ENCODE measurements at regions not wholly inside any gene's neighbourhood (a gene's known extent, or its start where the extent isn't known, plus 50 kb on each side); places are given as distances from the start of the nearest gene placed in this dataset.

GRCh38 chr1:217076902-217077301, 353.7 kb upstream of the ESRRG start:
- TF ChIP-seq KAT8 (IDR thresholded peaks at IDR 0.05; ENCODE audit: low read depth) (no peak), TGIF2 (CRISPR knock-in tag; IDR thresholded peaks at IDR 0.05) (no peak), SAFB2 (IDR thresholded peaks at IDR 0.05; ENCODE audit: borderline replicate concordance, low read depth, low read length, severe bottlenecking) (no peak), ZBED1 (IDR thresholded peaks at IDR 0.05) (no peak), POLR2A (conservative IDR thresholded peaks at IDR 0.05) (no peak), MEF2A (IDR thresholded peaks at IDR 0.05; ENCODE audit: control insufficient read depth, low read depth, low read length) (no peak), ELF2 (CRISPR knock-in tag; IDR thresholded peaks at IDR 0.05) (no peak), CTCF (IDR thresholded peaks at IDR 0.05 in 2 of 3, conservative IDR thresholded peaks at IDR 0.05 in 1 of 3; ENCODE audit: insufficient read depth in 2 of 3, low read depth in 1 of 3, low read length in 3 of 3) (no peak), CHAMP1 (IDR thresholded peaks at IDR 0.05) (no peak), ZNF133 (CRISPR knock-in tag; IDR thresholded peaks at IDR 0.05) (no peak), ZNF217 (CRISPR knock-in tag; IDR thresholded peaks at IDR 0.05) (no peak), BRCA1 (IDR thresholded peaks at IDR 0.05) (no peak), BRCA1 (CRISPR knock-in tag; IDR thresholded peaks at IDR 0.05) (no peak), KDM4B (IDR thresholded peaks at IDR 0.05; ENCODE audit: borderline replicate concordance in 2 of 2, low read depth in 1 of 2) (no peak), FOS (IDR thresholded peaks at IDR 0.05; ENCODE audit: extremely low read depth, insufficient read length) (no peak)
